T-cell (primary cell): ENCODE measurements at regions not wholly inside any gene's neighbourhood (a gene's known extent, or its start where the extent isn't known, plus 50 kb on each side); places are given as distances from the start of the nearest gene placed in this dataset.

ENCODE experiments used
- ATAC-seq, 4 experiments: fragments of 200-7000 bp in 3 of 4; fragments of 150-1000 bp in 1 of 4; cut with Tn5 transposase; replicated peaks in 1 of 4; 1 replicate in 3 of 4; 2 replicates in 1 of 4; pipeline ENCODE4 v1.10.0; 2021; ENCODE audit warnings: moderate library complexity in 3 of 4, mild to moderate bottlenecking in 2 of 4, moderate number of reproducible peaks in 1 of 4
- CTCF ChIA-PET, 2 donors: fragments of 300-600 bp; sonication (Branson Sonifier 250); formaldehyde crosslinking; loops; one replicate each; lab custom pipeline; 2022; ENCODE audit warnings: antibody characterized with exemption in 2 of 2; lab: Charles Lee
- POLR2A ChIA-PET, 2 donors: fragments of 300-600 bp; sonication (Branson Sonifier 250); formaldehyde crosslinking; loops; one replicate each; lab custom pipeline; 2022; ENCODE audit warnings: antibody characterized with exemption in 2 of 2; lab: Charles Lee
- DNase-seq, 35 experiments: peaks; one replicate each; pipeline versions ENCODE4 v3.0.0 to v3.0.0-alpha.2; 2013 to 2023
- H3K27ac ChIP-seq: one replicate; pipeline ENCODE4 v1.5.1; 2013; ENCODE audit warnings: low read length
- H3K27me3 ChIP-seq, 2 experiments: replicated peaks in 1 of 2; 1 replicate in 1 of 2; 2 replicates in 1 of 2; pipeline versions ENCODE4 v1.6.1 to v1.7.0; 2013; ENCODE audit warnings: low read length in 1 of 2, mixed read lengths in 1 of 2; ENCODE audit not compliant: control insufficient read depth in 2 of 2, insufficient read depth in 2 of 2; ENCODE audit errors: extremely low read depth in 1 of 2
- H3K36me3 ChIP-seq, 2 donors: 1 replicate in 1 of 2; 2 replicates in 1 of 2; pipeline versions ENCODE4 v1.6.1 to v1.7.0; 2013; ENCODE audit warnings: low read length in 1 of 2; ENCODE audit not compliant: control insufficient read depth in 2 of 2, insufficient read depth in 1 of 2; ENCODE audit errors: extremely low read depth in 1 of 2
- H3K4me1 ChIP-seq, 2 experiments: 1 replicate in 1 of 2; 2 replicates in 1 of 2; pipeline versions ENCODE4 v1.6.1 to v1.7.0; 2013; ENCODE audit warnings: low read length in 2 of 2, mixed read lengths in 1 of 2; ENCODE audit not compliant: insufficient read depth in 2 of 2, control insufficient read depth in 1 of 2; ENCODE audit errors: extremely low read depth in 1 of 2
- H3K4me3 ChIP-seq, 2 donors: 1 replicate in 1 of 2; 2 replicates in 1 of 2; pipeline versions ENCODE4 v1.5.1 to v1.7.0; 2013; ENCODE audit warnings: mild to moderate bottlenecking in 2 of 2, low read length in 1 of 2, moderate library complexity in 1 of 2; ENCODE audit not compliant: control insufficient read depth in 1 of 2; ENCODE audit errors: extremely low read depth in 1 of 2
- H3K9me3 ChIP-seq: 2 replicates; pipeline ENCODE4 v1.7.0; 2013
- H3K27ac Mint-ChIP-seq, 2 donors: one replicate each; pipeline ENCODE4 v1.8.0; 2020 to 2021; ENCODE audit warnings: mild to moderate bottlenecking in 2 of 2, mixed read lengths in 2 of 2
- H3K27me3 Mint-ChIP-seq, 2 donors: one replicate each; pipeline ENCODE4 v1.8.0; 2021 to 2022; ENCODE audit warnings: mixed read lengths in 2 of 2
- H3K36me3 Mint-ChIP-seq: one replicate; pipeline ENCODE4 v1.8.0; 2021; ENCODE audit warnings: mixed read lengths
- H3K4me1 Mint-ChIP-seq, 3 donors: one replicate each; pipeline ENCODE4 v1.8.0; 2020 to 2022; ENCODE audit warnings: mixed read lengths in 3 of 3, mild to moderate bottlenecking in 1 of 3
- H3K4me3 Mint-ChIP-seq, 3 donors: one replicate each; pipeline ENCODE4 v1.8.0; 2020 to 2022; ENCODE audit warnings: mild to moderate bottlenecking in 3 of 3, mixed read lengths in 3 of 3, moderate library complexity in 3 of 3
- H3K9me3 Mint-ChIP-seq, 3 donors: one replicate each; pipeline ENCODE4 v1.8.0; 2020 to 2022; ENCODE audit warnings: mixed read lengths in 3 of 3
- WGBS: methylation state at CpG from one replicate; pipeline ENCODE4 v1.1.5; 2013; ENCODE audit warnings: missing lambda C conversion rate; ENCODE audit not compliant: insufficient coverage; 5-methylcytosine and 5-hydroxymethylcytosine counted together

- H3K27ac Mint-ChIP-seq = no peak overlapping the region
- no peak overlapping the region for H3K4me3 Mint-ChIP-seq
- ChIA-PET CTCF (no interaction called here), POLR2A (no interaction called here)
- no peak overlapping the region for H3K27ac ChIP-seq
- DNase-seq (no peak), ATAC-seq (no peak)
- no peaks in the 10 kb centered on the region for H3K27me3 Mint-ChIP-seq
- H3K9me3 Mint-ChIP-seq = no peaks in the 10 kb centered on the region
- no peaks in the 10 kb centered on the region for H3K4me1 ChIP-seq
- H3K36me3 ChIP-seq = no peaks in the 10 kb centered on the region
- H3K36me3 Mint-ChIP-seq = no peaks in the 10 kb centered on the region
- H3K4me3 ChIP-seq = no peak overlapping the region
- no peaks in the 10 kb centered on the region for H3K27me3 ChIP-seq
- no peaks in the 10 kb centered on the region for H3K9me3 ChIP-seq
- no peaks in the 10 kb centered on the region for H3K4me1 Mint-ChIP-seq
- 82% methylated on average over 1 of the region's 1 CpG for WGBS
Measured at GRCh38 chr4:100707786-100708185, 190.0 kb upstream of the EMCN start.

- no peaks in the 10 kb centered on the region for H3K36me3 Mint-ChIP-seq
- Histone ChIP-seq H3K27ac (no peak overlapping the region), H3K9me3 (no peaks in the 10 kb centered on the region), H3K27me3 (no peaks in the 10 kb centered on the region), H3K36me3 (no peaks in the 10 kb centered on the region), H3K4me3 (no peak overlapping the region), H3K4me1 (no peaks in the 10 kb centered on the region)
- H3K4me3 Mint-ChIP-seq = no peak overlapping the region
- peaks cover 0 to 3% (median 2%) of the 10 kb centered on the region in 3 donors for H3K4me1 Mint-ChIP-seq
- H3K9me3 Mint-ChIP-seq = no peaks in the 10 kb centered on the region
- ATAC-seq = no peak
- 92% methylated on average over 2 of the region's 4 CpGs for WGBS
- H3K27ac Mint-ChIP-seq = no peak overlapping the region
- peaks cover 7 to 8% of the 10 kb centered on the region in 2 donors for H3K27me3 Mint-ChIP-seq
- CTCF ChIA-PET = interaction anchor here in 1 of 2 donors (0.6 kb wide), 1 partner anchor 630 kb away, joined by 5 read pairs; no protein-coding TSS in a partner anchor
- POLR2A ChIA-PET = no interaction called here
- no peak for DNase-seq
Measured at GRCh38 chr4:100696531-100696930, 178.7 kb upstream of the EMCN start.

GRCh38 chr4:100695871-100696270, 178.0 kb upstream of the EMCN start:
- Mint-ChIP-seq H3K27ac (no peak overlapping the region), H3K36me3 (no peaks in the 10 kb centered on the region), H3K4me3 (no peak overlapping the region), H3K9me3 (no peaks in the 10 kb centered on the region), H3K4me1 (peaks cover 0 to 2% (median 0%) of the 10 kb centered on the region in 3 donors), H3K27me3 (peaks cover 8 to 10% of the 10 kb centered on the region in 2 donors)
- H3K4me1 ChIP-seq = no peaks in the 10 kb centered on the region
- ChIA-PET CTCF (no interaction called here), POLR2A (no interaction called here)
- no peak for ATAC-seq
- no CpG with 5 or more reads among the region's 1 CpG for WGBS
- H3K27ac ChIP-seq = no peak overlapping the region
- no peaks in the 10 kb centered on the region for H3K36me3 ChIP-seq
- no peak overlapping the region for H3K4me3 ChIP-seq
- no peak for DNase-seq
- no peaks in the 10 kb centered on the region for H3K9me3 ChIP-seq
- H3K27me3 ChIP-seq = no peaks in the 10 kb centered on the region

GRCh38 chr4:100695039-100695654, 177.3 kb upstream of the EMCN start:
- Mint-ChIP-seq H3K9me3 (no peaks in the 10 kb centered on the region), H3K27me3 (peaks cover 8 to 12% of the 10 kb centered on the region in 2 donors), H3K36me3 (no peaks in the 10 kb centered on the region), H3K4me1 (peaks cover 0 to 2% (median 0%) of the 10 kb centered on the region in 3 donors), H3K27ac (no peak overlapping the region), H3K4me3 (no peak overlapping the region)
- H3K36me3 ChIP-seq = no peaks in the 10 kb centered on the region
- CTCF ChIA-PET = no interaction called here
- H3K9me3 ChIP-seq = no peaks in the 10 kb centered on the region
- no CpG with 5 or more reads among the region's 3 CpGs for WGBS
- POLR2A ChIA-PET = no interaction called here
- H3K4me1 ChIP-seq = no peaks in the 10 kb centered on the region
- no peak overlapping the region for H3K4me3 ChIP-seq
- H3K27me3 ChIP-seq = no peaks in the 10 kb centered on the region
- no peak for DNase-seq
- no peak overlapping the region for H3K27ac ChIP-seq
- no peak for ATAC-seq

- Mint-ChIP-seq H3K27me3 (peaks cover 9 to 12% of the 10 kb centered on the region in 2 donors), H3K4me1 (peaks cover 0 to 1% (median 0%) of the 10 kb centered on the region in 3 donors), H3K9me3 (no peaks in the 10 kb centered on the region), H3K4me3 (no peak overlapping the region), H3K27ac (no peak overlapping the region), H3K36me3 (no peaks in the 10 kb centered on the region)
- Histone ChIP-seq H3K27ac (no peak overlapping the region), H3K9me3 (no peaks in the 10 kb centered on the region), H3K4me1 (no peaks in the 10 kb centered on the region), H3K27me3 (no peaks in the 10 kb centered on the region), H3K4me3 (no peak overlapping the region), H3K36me3 (no peaks in the 10 kb centered on the region)
- DNase-seq (no peak), ATAC-seq (no peak)
- POLR2A ChIA-PET = no interaction called here
- 100% methylated on average over 1 of the region's 2 CpGs for WGBS
- CTCF ChIA-PET = no interaction called here
Measured at GRCh38 chr4:100694467-100694866, 176.6 kb upstream of the EMCN start.

- ATAC-seq = no peak
- DNase-seq = no peak
- no peak overlapping the region for H3K27ac ChIP-seq
- Mint-ChIP-seq H3K27me3 (peaks cover 11% of the 10 kb centered on the region in 2 donors), H3K27ac (no peak overlapping the region), H3K4me3 (no peak overlapping the region), H3K4me1 (no peaks in the 10 kb centered on the region), H3K9me3 (no peaks in the 10 kb centered on the region), H3K36me3 (no peaks in the 10 kb centered on the region)
- H3K36me3 ChIP-seq = no peaks in the 10 kb centered on the region
- no peaks in the 10 kb centered on the region for H3K9me3 ChIP-seq
- no peak overlapping the region for H3K4me3 ChIP-seq
- H3K27me3 ChIP-seq = no peaks in the 10 kb centered on the region
- CTCF ChIA-PET = interaction anchor here in 1 of 2 donors (0.6 kb wide), 1 partner anchor 580 kb away, joined by 7 read pairs; no protein-coding TSS in a partner anchor
- no peaks in the 10 kb centered on the region for H3K4me1 ChIP-seq
- WGBS = no CpG with 5 or more reads among the region's 1 CpG
- POLR2A ChIA-PET = no interaction called here
Measured at GRCh38 chr4:100690812-100691211, 173.0 kb upstream of the EMCN start.
